WTC11 (cell line): ENCODE measurements at regions not wholly inside any gene's neighbourhood (a gene's known extent, or its start where the extent isn't known, plus 50 kb on each side); places are given as distances from the start of the nearest gene placed in this dataset.

ENCODE experiments used
- ATF6 ChIP-seq: sonication (generic); formaldehyde crosslinking; IDR thresholded peaks from 2 replicates; pipeline ENCODE4 v1.8.1; 2023; ENCODE audit warnings: mild to moderate bottlenecking, missing genetic modification reagents
- FOXK1 ChIP-seq: sonication (generic); formaldehyde crosslinking; IDR thresholded peaks from 2 replicates; pipeline ENCODE4 v1.8.0; 2022; ENCODE audit warnings: mild to moderate bottlenecking, moderate library complexity, missing genetic modification reagents
- NFE2L1 ChIP-seq: sonication (generic); formaldehyde crosslinking; IDR thresholded peaks from 2 replicates; pipeline ENCODE4 v1.8.1; 2023; ENCODE audit warnings: missing genetic modification reagents
- ZNF121 ChIP-seq: sonication (generic); formaldehyde crosslinking; IDR thresholded peaks from 2 replicates; pipeline ENCODE4 v1.8.0; 2023; ENCODE audit warnings: missing genetic modification reagents
- TF ChIP-seq, protein P1 (sequence below): sonication (generic); formaldehyde crosslinking; IDR thresholded peaks from 2 replicates; pipeline ENCODE4 v1.8.1; 2023; ENCODE audit warnings: mild to moderate bottlenecking, missing genetic modification reagents, moderate library complexity
- TF ChIP-seq, protein P2 (sequence below): fragments of 200-600 bp; IDR thresholded peaks from 2 replicates; pipeline ENCODE4 v1.8.0; 2022; ENCODE audit warnings: antibody characterized with exemption
- TF ChIP-seq, protein P3 (sequence below): sonication (generic); formaldehyde crosslinking; IDR thresholded peaks from 2 replicates; pipeline ENCODE4 v1.8.1; 2023; ENCODE audit warnings: mild to moderate bottlenecking, missing genetic modification reagents, moderate library complexity

DNA sequence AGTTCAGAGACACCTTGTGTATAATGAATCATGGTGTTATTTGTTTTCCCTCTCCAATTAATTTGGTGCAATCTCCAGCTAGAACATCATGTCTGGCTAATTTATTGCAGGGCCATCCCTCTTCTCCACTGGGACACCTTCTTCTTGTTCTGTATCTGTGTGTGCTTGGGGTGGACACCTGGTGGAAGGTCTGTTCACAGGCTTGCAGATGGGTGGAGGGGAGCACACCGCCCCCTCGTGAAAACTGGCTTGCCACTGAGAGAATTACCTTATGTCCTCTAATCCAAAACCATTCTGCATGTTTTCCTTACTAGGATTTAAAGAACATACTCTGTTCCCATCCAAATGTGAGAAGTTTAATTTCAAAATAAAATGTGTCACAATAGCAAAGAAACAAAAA, 1160.4 kb upstream of the ZEB2 start:
- TF ChIP-seq FOXK1 (CRISPR knock-in tag) (no peak), NFE2L1 (CRISPR knock-in tag) (no peak), ZNF121 (no peak), ATF6 (CRISPR knock-in tag) (no peak)
- TF ChIP-seq, protein P1, sequence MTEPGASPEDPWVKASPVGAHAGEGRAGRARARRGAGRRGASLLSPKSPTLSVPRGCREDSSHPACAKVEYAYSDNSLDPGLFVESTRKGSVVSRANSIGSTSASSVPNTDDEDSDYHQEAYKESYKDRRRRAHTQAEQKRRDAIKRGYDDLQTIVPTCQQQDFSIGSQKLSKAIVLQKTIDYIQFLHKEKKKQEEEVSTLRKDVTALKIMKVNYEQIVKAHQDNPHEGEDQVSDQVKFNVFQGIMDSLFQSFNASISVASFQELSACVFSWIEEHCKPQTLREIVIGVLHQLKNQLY = no peak
- TF ChIP-seq, protein P2, sequence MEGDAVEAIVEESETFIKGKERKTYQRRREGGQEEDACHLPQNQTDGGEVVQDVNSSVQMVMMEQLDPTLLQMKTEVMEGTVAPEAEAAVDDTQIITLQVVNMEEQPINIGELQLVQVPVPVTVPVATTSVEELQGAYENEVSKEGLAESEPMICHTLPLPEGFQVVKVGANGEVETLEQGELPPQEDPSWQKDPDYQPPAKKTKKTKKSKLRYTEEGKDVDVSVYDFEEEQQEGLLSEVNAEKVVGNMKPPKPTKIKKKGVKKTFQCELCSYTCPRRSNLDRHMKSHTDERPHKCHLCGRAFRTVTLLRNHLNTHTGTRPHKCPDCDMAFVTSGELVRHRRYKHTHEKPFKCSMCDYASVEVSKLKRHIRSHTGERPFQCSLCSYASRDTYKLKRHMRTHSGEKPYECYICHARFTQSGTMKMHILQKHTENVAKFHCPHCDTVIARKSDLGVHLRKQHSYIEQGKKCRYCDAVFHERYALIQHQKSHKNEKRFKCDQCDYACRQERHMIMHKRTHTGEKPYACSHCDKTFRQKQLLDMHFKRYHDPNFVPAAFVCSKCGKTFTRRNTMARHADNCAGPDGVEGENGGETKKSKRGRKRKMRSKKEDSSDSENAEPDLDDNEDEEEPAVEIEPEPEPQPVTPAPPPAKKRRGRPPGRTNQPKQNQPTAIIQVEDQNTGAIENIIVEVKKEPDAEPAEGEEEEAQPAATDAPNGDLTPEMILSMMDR = no peak
- TF ChIP-seq, protein P3, sequence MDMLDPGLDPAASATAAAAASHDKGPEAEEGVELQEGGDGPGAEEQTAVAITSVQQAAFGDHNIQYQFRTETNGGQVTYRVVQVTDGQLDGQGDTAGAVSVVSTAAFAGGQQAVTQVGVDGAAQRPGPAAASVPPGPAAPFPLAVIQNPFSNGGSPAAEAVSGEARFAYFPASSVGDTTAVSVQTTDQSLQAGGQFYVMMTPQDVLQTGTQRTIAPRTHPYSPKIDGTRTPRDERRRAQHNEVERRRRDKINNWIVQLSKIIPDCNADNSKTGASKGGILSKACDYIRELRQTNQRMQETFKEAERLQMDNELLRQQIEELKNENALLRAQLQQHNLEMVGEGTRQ (CRISPR knock-in tag) = no peak
